Activated CD4-positive, CD25-positive, alpha-beta regulatory T cell treated with anti-CD3 and anti-CD28 coated beads, Interleukin-2, amount 50 U/mL, for 24 hours (primary cell): ENCODE measurements at regions not wholly inside any gene's neighbourhood (a gene's known extent, or its start where the extent isn't known, plus 50 kb on each side); places are given as distances from the start of the nearest gene placed in this dataset.

Experiments used
- ATAC-seq, 2 donors: fragments of 150-1000 bp; cut with Tn5 transposase; one replicate each; pipeline ENCODE4 v1.10.0; 2021; ENCODE audit warnings: mild to moderate bottlenecking in 1 of 2, moderate library complexity in 1 of 2

DNA sequence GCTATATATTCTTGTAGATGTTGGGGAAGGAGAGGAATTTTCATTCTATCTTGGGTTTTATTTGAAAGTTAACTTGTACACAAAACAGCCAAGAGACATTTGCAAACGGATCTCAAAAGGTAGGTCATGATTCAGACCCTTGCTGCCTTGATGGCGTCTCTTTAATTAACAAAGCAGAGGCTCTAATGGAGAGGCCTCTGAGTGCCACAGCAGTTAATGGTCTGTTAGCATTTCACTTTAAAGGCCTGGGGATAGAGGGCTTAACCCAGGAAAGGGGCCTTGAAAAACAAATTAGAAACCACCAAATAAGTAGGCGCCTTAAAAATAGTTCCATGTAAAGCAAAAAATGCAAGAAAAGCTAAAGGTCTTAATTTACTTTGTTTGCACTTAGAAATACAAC is 836.9 kb upstream of the CELF4 start:
- no peak for ATAC-seq

- no peak for ATAC-seq
These were observed 831.5 kb upstream of the CELF4 start for GRCh38 chr18:38397094-38397493.

- ATAC-seq: no peak
These were observed 820.5 kb upstream of the CELF4 start for GRCh38 chr18:38386146-38386545.

DNA sequence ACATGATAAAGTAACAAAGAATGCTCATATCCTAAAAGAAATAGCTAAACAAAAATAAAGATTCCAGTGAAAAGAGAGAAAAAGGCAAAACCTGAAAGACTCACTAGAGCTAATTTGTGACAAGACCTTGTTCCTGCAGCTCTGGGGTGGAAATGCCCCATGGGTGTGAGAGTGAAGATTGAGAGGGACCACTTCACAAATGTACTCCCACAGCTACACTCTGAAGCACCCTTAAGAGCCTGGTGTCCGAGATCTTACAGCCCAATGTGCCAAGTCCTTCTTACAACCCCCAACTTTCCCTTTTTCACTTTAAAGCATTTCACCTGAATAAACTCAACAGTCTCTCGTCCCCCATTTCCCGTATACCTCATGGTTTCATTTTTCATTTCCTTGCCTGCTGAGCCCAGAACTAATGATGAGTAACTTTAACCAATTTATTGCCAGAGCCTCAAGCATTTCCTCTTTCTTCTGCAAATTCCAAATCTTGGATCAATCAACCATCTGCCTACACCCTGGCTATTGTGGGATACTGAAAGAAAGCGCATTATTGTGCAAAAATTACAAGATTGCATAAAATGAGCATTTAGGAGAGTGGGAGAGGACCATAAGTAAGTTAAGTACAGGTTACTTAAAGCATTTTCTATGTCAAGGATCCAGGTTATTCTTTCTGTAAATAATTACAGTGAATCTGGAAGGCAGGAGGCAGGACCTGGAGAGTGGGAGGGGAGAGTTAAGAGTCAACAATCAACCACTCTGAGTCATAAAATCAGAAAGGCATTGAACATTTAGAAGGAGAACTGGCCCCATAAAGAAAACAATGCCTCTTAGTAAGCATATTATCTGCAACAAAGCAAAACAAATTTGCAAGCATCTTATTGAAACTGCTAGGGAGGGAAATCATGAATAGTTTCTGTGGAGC is 804.4 kb upstream of the CELF4 start:
- no peak for ATAC-seq

GRCh38 chr18:38368886-38369285 is 803.3 kb upstream of the CELF4 start:
- ATAC-seq: no peak

GRCh38 chr18:38368246-38368645 is 802.6 kb upstream of the CELF4 start:
- ATAC-seq: no peak

DNA sequence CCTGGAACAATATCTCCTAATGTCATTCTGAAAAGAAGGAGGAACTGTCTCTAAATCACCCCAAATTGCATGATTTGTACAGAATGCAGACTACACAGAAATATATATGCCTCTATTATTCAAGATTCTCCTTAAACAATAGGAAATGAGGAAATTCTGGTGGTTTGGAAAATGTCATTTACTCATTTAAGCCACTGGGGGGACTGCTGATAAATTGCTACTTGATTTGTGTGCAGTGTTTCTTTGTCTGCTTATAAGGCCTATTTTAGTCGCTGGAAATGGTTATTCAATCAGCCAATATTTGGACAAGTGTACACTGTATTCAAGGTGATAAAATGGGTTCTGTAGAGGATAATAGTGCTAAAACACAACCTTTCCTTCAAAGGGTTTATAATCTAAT is 801.9 kb upstream of the CELF4 start:
- no peak for ATAC-seq

DNA sequence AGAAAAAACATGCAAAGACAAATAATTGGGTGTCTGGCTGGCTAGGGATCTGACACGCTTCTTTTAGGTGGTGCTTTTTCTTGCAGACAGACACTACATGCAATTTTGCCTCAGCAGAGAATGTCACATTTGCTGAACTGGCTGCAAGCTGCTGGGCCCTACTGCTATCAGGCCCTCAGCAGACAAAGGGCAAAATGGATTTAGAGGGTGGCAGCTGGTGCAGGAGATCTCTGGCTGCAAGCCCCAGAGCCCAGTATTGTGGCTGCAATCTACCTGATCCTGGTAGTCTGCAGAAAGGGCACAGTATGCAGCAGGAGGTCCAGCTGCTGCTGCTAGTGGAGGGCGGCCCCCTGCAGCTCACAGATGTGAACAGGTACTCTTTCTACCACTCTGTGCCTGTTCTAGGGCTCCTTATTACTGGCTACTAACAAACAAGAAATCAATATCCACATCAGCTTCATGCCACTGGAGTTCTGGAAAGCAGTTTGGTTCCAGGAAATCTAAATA is 796.7 kb upstream of the CELF4 start:
- no peak for ATAC-seq

DNA sequence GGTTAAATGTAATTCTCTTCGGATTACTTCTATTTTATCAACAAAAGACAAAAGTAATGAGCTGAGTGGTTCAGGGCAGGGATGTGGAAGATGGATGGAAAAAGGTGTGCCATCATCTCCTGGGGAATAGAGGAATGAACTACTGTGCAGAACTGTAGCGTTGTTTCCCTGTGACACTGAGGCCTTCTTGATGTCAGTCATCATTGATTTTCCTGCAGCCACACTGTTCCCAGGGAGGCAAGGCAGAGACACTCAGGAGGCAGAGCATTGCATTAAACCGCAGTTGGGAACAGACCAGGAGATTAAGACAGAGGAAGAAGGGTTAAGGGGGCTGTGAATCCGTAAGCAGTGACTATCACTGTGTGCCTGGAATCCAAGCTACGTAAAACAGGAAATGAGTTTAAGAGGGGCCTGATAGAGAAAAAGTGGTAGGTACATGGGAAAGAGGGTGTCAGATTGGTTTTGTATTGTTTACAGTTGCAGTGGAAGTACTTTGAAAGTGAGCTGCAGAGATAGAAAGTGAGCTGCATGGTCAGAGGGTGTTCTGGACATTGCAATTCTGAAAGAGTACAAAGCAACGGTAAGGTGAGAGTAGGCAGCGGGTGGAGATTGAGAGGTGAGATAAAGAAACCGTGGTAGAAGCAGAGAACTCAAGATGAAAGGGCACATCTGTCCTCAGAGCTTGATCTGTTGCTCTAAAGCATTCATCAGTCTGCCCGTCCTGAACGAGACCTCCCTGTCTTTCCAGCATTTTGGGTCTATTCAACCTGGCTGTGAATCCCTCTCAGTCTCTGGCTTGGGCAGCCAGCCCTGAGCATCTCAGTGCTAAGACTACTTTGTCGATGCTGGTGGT is 793.4 kb upstream of the CELF4 start:
- no peak for ATAC-seq

DNA sequence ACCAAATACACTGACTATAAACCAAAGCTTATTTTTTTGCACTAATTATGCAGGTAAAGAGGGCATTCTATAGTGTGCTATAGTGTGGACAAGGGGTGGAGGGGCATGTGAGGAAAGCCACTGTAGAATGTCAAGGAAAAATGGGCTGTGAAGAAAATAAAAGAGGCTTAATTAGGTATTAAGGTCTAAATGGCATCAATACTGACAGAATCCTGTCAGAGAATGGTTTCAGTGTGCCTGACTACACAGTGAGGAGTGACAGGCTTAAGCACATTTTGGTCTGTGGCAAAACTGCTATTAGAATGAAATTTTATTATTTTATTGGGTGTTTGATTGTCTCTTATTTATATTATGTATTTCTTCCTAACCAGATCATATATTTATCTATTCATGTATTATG is 787.6 kb upstream of the CELF4 start:
- ATAC-seq: no peak

- ATAC-seq: no peak
These were observed 784.5 kb upstream of the CELF4 start for GRCh38 chr18:38350141-38350540.

GRCh38 chr18:38330573-38330972 is 765.0 kb upstream of the CELF4 start:
- ATAC-seq: no peak

DNA sequence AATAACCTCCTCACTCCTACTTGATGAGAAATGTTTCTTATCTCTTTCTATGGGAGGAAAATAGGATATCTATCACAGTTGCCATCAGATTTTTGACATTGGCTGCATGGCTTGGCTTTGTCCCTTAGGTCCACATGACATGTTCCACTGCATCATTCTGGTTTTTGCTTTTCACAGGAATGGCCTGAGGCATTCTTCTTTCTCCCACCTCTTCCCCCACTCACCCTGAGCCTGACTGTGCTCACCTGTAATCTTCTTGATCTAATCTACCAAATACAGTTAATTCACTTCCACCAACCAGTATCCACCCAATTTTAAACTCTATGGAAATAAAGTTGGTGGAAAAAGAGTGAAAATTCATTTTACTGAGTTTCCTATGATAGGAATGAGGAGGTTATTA is 763.5 kb upstream of the CELF4 start:
- ATAC-seq: no peak

DNA sequence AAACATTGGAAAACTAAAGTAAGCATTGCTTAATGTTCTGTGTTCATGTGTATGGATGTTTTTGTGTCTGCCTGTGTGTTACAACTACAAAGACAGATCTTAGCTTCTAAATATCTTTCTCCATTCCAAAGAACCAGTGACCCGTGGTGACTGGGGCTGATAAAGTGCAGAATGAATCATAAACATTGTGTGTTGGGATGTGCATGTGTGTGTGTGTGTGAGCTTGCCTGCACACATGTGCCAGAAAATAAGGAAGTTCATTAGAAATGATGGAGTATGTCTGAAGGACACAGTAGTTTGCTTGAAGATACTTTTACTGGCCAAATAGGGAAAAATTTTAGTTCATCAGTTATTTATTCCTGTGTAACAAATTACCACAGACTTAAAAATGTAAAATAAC is 756.6 kb upstream of the CELF4 start:
- no peak for ATAC-seq

GRCh38 chr18:38321262-38321661 is 755.7 kb upstream of the CELF4 start:
- no peak for ATAC-seq

GRCh38 chr18:38318416-38318815 is 752.8 kb upstream of the CELF4 start:
- no peak for ATAC-seq

DNA sequence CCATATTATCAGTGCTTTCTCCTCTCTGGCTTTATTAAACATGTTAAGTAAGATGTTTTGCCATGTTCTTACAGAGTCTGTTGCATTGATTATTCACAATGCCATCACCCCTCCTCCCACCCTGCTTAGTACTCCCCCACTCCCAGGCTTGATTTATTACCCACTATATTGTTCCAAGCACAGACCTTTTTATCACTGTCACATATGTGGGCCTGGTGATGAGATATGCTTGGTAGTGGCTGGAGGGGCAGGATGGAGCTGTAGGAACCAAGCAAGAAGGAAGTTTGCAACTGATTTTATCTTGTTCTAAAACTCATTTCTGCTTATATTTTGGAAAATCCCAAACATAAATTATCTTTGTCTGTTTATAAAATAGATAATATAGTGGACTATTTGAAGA is 748.2 kb upstream of the CELF4 start:
- no peak for ATAC-seq

GRCh38 chr18:38312532-38312931 is 746.9 kb upstream of the CELF4 start:
- ATAC-seq: no peak

- ATAC-seq: no peak
These were observed 745.3 kb upstream of the CELF4 start for GRCh38 chr18:38310936-38311335.

- ATAC-seq: no peak
These were observed 742.3 kb upstream of the CELF4 start for GRCh38 chr18:38307914-38308313.

DNA sequence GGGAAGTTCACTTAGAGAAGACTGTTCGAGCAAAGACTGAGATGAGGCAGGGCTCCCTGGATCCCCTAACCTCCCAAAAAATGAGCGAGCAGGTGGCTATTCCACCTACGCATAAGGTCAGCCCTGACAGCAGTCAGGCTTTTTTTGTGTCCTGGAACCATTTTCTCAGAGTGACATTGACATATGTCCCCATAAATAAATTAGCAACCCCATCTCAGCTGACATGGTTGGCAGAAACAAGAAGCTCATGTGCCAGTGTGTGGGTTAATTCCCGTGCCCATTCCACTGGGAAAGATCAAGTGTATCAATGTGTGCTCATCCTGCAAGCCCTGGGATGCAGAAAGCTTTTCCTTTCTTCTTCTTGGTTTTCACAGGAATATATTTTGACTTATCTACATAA is 740.4 kb upstream of the CELF4 start:
- ATAC-seq: no peak

DNA sequence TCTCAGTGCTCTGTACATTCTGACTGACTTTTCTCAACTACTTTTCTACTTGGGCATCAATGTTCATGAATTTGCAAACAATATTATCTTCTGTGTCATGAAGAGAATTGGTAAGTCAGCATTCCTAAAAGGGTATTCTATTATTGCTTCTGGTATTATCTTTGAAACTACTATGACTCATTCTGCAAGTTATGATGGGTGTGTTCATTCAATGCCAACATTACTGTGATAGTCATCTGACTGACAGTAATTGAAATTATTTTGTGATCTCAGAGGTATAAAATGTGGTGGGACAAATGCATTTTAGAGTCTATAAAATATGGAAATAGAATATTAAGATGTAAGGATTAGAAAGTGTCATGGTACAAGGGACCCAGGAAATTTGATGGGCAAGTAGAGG is 736.0 kb upstream of the CELF4 start:
- ATAC-seq: no peak

DNA sequence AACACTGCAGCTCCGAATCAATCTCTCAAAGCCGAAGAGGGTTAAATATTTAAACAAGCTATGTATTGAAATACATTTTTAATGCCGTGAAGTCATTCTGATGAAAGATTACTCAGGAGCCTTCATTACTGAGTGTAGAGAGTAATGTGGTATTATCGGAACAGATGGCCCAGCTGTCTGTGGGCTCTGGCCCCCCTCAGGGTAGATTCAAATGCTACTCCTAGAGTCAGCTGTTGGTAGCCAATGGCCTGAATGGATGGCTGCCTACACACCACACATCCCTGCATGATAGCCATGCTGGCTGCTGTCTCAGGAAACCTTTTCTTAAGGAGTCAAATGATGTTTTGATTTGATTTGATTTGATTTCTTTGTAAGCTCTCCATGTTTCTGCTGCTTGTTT is 732.3 kb upstream of the CELF4 start:
- no peak for ATAC-seq

- no peak for ATAC-seq
These were observed 724.6 kb upstream of the CELF4 start for GRCh38 chr18:38290229-38290628.
